WTC11 (cell line): ENCODE measurements at regions not wholly inside any gene's neighbourhood (a gene's known extent, or its start where the extent isn't known, plus 50 kb on each side); places are given as distances from the start of the nearest gene placed in this dataset.
"Not testable (repeated sequence)": the region's sequence is repeated elsewhere in the genome, so short reads cannot be mapped to it uniquely, and the experiment has no call there.

Experiments used
- CBFB ChIP-seq: sonication (generic); formaldehyde crosslinking; IDR thresholded peaks from 2 replicates; pipeline ENCODE4 v1.8.1; 2022; ENCODE audit warnings: mild to moderate bottlenecking, low read depth, missing genetic modification reagents
- CREM ChIP-seq: sonication (generic); formaldehyde crosslinking; IDR thresholded peaks from 2 replicates; pipeline ENCODE4 v1.8.1; 2022; ENCODE audit warnings: mild to moderate bottlenecking, missing genetic modification reagents, moderate library complexity
- ETV6 ChIP-seq: sonication (generic); formaldehyde crosslinking; IDR thresholded peaks from 2 replicates; pipeline ENCODE4 v1.8.1; 2022; ENCODE audit warnings: mild to moderate bottlenecking, missing genetic modification reagents
- HMGA2 ChIP-seq: fragments of 250-450 bp; sonication (Bioruptor Pico); IDR thresholded peaks from 2 replicates; pipeline ENCODE4 v1.4.0; 2021; ENCODE audit warnings: mild to moderate bottlenecking, moderate library complexity
- NFYB ChIP-seq: sonication (generic); formaldehyde crosslinking; conservative IDR thresholded peaks from 2 replicates; pipeline ENCODE4 v1.8.0; 2022; ENCODE audit warnings: low read depth, missing genetic modification reagents
- NR1H2 ChIP-seq: sonication (generic); formaldehyde crosslinking; IDR thresholded peaks from 2 replicates; pipeline ENCODE4 v1.9.0; 2021; ENCODE audit warnings: mild to moderate bottlenecking, moderate library complexity, missing genetic modification reagents
- PRDM15 ChIP-seq: sonication (generic); formaldehyde crosslinking; IDR thresholded peaks from 2 replicates; pipeline ENCODE4 v1.8.0; 2022; ENCODE audit warnings: missing genetic modification reagents
- RORB ChIP-seq: fragments of 250-450 bp; sonication (Bioruptor Pico); IDR thresholded peaks from 2 replicates; pipeline ENCODE4 v1.9.0; 2021; ENCODE audit warnings: mild to moderate bottlenecking
- ZNF396 ChIP-seq: fragments of 250-450 bp; sonication (Bioruptor Pico); IDR thresholded peaks from 2 replicates; pipeline ENCODE4 v1.8.0; 2021; ENCODE audit warnings: mild to moderate bottlenecking, moderate library complexity, borderline replicate concordance
- ZNF532 ChIP-seq: fragments of 250-450 bp; sonication (Bioruptor Pico); IDR thresholded peaks from 2 replicates; pipeline ENCODE4 v1.9.0; 2021; ENCODE audit warnings: mild to moderate bottlenecking, borderline replicate concordance
- ZNF671 ChIP-seq: fragments of 250-450 bp; sonication (Bioruptor Pico); IDR thresholded peaks from 2 replicates; pipeline ENCODE4 v1.8.0; 2021; ENCODE audit warnings: mild to moderate bottlenecking
- TF ChIP-seq, protein P1 (sequence below): fragments of 200-600 bp; IDR thresholded peaks from 2 replicates; pipeline ENCODE4 v1.8.0; 2022; ENCODE audit warnings: antibody characterized with exemption
- TF ChIP-seq, protein P2 (sequence below): sonication (generic); formaldehyde crosslinking; IDR thresholded peaks from 2 replicates; pipeline ENCODE4 v1.8.1; 2022; ENCODE audit warnings: low read depth, mild to moderate bottlenecking, moderate library complexity, missing genetic modification reagents, borderline replicate concordance

- TF ChIP-seq, protein P1, sequence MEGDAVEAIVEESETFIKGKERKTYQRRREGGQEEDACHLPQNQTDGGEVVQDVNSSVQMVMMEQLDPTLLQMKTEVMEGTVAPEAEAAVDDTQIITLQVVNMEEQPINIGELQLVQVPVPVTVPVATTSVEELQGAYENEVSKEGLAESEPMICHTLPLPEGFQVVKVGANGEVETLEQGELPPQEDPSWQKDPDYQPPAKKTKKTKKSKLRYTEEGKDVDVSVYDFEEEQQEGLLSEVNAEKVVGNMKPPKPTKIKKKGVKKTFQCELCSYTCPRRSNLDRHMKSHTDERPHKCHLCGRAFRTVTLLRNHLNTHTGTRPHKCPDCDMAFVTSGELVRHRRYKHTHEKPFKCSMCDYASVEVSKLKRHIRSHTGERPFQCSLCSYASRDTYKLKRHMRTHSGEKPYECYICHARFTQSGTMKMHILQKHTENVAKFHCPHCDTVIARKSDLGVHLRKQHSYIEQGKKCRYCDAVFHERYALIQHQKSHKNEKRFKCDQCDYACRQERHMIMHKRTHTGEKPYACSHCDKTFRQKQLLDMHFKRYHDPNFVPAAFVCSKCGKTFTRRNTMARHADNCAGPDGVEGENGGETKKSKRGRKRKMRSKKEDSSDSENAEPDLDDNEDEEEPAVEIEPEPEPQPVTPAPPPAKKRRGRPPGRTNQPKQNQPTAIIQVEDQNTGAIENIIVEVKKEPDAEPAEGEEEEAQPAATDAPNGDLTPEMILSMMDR = not testable (repeated sequence)
- TF ChIP-seq NFYB (CRISPR knock-in tag); RORB; NR1H2; ETV6 (CRISPR knock-in tag); ZNF671 (CRISPR knock-in tag); CREM (CRISPR knock-in tag); ZNF396 (CRISPR knock-in tag); PRDM15 (CRISPR knock-in tag); HMGA2 (CRISPR knock-in tag); CBFB; ZNF532: not testable (repeated sequence)
- TF ChIP-seq, protein P2, sequence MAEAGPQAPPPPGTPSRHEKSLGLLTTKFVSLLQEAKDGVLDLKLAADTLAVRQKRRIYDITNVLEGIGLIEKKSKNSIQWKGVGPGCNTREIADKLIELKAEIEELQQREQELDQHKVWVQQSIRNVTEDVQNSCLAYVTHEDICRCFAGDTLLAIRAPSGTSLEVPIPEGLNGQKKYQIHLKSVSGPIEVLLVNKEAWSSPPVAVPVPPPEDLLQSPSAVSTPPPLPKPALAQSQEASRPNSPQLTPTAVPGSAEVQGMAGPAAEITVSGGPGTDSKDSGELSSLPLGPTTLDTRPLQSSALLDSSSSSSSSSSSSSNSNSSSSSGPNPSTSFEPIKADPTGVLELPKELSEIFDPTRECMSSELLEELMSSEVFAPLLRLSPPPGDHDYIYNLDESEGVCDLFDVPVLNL (CRISPR knock-in tag) = not testable (repeated sequence)
Observed at GRCh38 chr20:54906134-54906533, 430.7 kb downstream of the DOK5 start.
